K562 (cell line): ENCODE measurements at regions not wholly inside any gene's neighbourhood (a gene's known extent, or its start where the extent isn't known, plus 50 kb on each side); places are given as distances from the start of the nearest gene placed in this dataset.

Experiments
- HDGF ChIP-seq: fragments of 450-650 bp; IDR thresholded peaks from 2 replicates; pipeline ENCODE4 v1.6.1; 2016
- ZNF766 ChIP-seq: fragments of 200-800 bp; sonication (Bioruptor generic); conservative IDR thresholded peaks from 2 replicates; pipeline ENCODE4 v1.6.1; 2016; ENCODE audit warnings: missing genetic modification characterization, missing compliant biosample characterization

DNA sequence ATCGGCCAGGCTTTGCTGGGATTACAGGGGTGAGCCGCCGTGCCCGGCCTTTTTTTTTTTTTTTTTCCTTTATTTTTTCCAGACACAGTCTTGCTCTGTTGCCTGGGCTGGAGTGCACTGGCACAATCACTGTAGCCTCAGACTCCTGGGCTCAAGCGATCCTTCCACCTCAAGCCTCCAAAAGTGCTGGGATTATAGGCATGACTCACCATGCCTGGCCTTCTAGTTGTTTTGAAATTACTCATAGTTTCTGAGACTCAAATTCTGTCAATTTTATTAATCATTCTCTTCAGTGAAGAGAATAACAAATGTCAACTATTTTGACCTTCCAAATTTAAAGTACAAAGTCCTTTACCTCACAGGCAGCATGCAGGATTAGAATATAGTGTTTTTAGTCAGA, 374.5 kb downstream of the PLA2G4A start:
- no peak for TF ChIP-seq HDGF
- no peak for TF ChIP-seq ZNF766 (CRISPR knock-in tag)
